ENCODE measurements at regions not wholly inside any gene's neighbourhood (a gene's known extent, or its start where the extent isn't known, plus 50 kb on each side); places are given as distances from the start of the nearest gene placed in this dataset.

GRCh38 chr14:97538749-97539410 lies 741.7 kb downstream of the VRK1 start:
- TF ChIP-seq MAX (IDR thresholded peaks at IDR 0.05) (no peak), EP300 (IDR thresholded peaks at IDR 0.05; ENCODE audit: borderline replicate concordance) (no peak), EGR1 (IDR thresholded peaks at IDR 0.05) (no peak), CREB1 (IDR thresholded peaks at IDR 0.05; ENCODE audit: low read depth) (no peak), FOXM1 (IDR thresholded peaks at IDR 0.05; ENCODE audit: borderline replicate concordance, low read depth) (no peak), TEAD4 (IDR thresholded peaks at IDR 0.05) (no peak), NFIC (IDR thresholded peaks at IDR 0.05) (no peak), RAD21 (IDR thresholded peaks at IDR 0.05; ENCODE audit: low read depth) (no peak), YY1 (IDR thresholded peaks at IDR 0.05; ENCODE audit: low read depth) (no peak), TAF1 (IDR thresholded peaks at IDR 0.05; ENCODE audit: low read depth) (no peak), REST (IDR thresholded peaks at IDR 0.05; ENCODE audit: low read depth) (no peak), ZBTB7A (IDR thresholded peaks at IDR 0.05; ENCODE audit: low read depth) (no peak), USF1 (IDR thresholded peaks at IDR 0.05) (no peak)
